Ovary (tissue), 7 donors: ENCODE measurements at regions not wholly inside any gene's neighbourhood (a gene's known extent, or its start where the extent isn't known, plus 50 kb on each side); places are given as distances from the start of the nearest gene placed in this dataset.

Source experiments
- DNase-seq, 5 donors: peaks; one replicate each; pipeline ENCODE4 v3.0.0-alpha.2; 2019 to 2020
- H3K27ac ChIP-seq, 2 donors: fragments of 200-600 bp; one replicate each; pipeline versions ENCODE4 v1.5.1 to v1.8.0; 2019 to 2022
- H3K27me3 ChIP-seq: fragments of 200-600 bp; one replicate; pipeline ENCODE4 v1.8.0; 2022
- H3K36me3 ChIP-seq: fragments of 200-600 bp; sonication (generic); one replicate; pipeline ENCODE4 v1.5.1; 2019
- H3K4me1 ChIP-seq: one replicate; pipeline ENCODE4 v1.8.1; 2013; ENCODE audit warnings: mild to moderate bottlenecking, moderate library complexity; ENCODE audit not compliant: insufficient read depth
- H3K4me3 ChIP-seq: fragments of 200-600 bp; sonication (generic); one replicate; pipeline ENCODE4 v1.5.1; 2017
- H3K9me3 ChIP-seq, 2 donors: fragments of 200-600 bp in 1 of 2; sonication (generic) in 1 of 2; one replicate each; pipeline versions ENCODE4 v1.5.1 to v1.8.1; 2013 to 2019; ENCODE audit warnings: mild to moderate bottlenecking in 1 of 2, moderate library complexity in 1 of 2
- EP300 ChIP-seq: sonication (generic); formaldehyde crosslinking; IDR thresholded peaks from one replicate; pipeline ENCODE4 v1.6.1; 2017; ENCODE audit warnings: antibody characterized with exemption
- POLR2A ChIP-seq: fragments of 450-650 bp; IDR thresholded peaks from one replicate; pipeline ENCODE4 v1.6.1; 2017; ENCODE audit warnings: antibody characterized with exemption, mild to moderate bottlenecking, moderate library complexity
- WGBS, 3 donors: extraction: QIAGEN DNeasy Blood & Tissue Kit in 1 of 3; methylation state at CpG; one replicate each; pipeline versions ENCODE4 v1.1.5 to v1.1.7; 2013 to 2017; 5-methylcytosine and 5-hydroxymethylcytosine counted together
- intact Hi-C, 4 donors: fragments of 100-400 bp; cut with DNase I; formaldehyde crosslinking; loops; one replicate each; pipeline versions ENCODE4 v1.11.0 to v1.15.1; 2022 to 2023
- TF ChIP-seq, protein P1 (sequence below), 3 donors: fragments of 450-650 bp in 2 of 3; fragments of 200-600 bp in 1 of 3; IDR thresholded peaks; one replicate each; pipeline versions ENCODE4 v1.5.1 to v1.8.0; 2016 to 2022; ENCODE audit warnings: antibody characterized with exemption in 3 of 3, mild to moderate bottlenecking in 1 of 3
- donor health status: DM: no; HTN: no; CAD: no; lungs with moderate emphysema.
- donor health status: DM: no; HTN: no; CAD: no.
- donor health status: Bipolar disorder and iron deficiency.
- donor health status: DM: no; HTN: no; CAD: no.
- donor health status: DM: yes; HTN: yes; CAD: no.

DNA sequence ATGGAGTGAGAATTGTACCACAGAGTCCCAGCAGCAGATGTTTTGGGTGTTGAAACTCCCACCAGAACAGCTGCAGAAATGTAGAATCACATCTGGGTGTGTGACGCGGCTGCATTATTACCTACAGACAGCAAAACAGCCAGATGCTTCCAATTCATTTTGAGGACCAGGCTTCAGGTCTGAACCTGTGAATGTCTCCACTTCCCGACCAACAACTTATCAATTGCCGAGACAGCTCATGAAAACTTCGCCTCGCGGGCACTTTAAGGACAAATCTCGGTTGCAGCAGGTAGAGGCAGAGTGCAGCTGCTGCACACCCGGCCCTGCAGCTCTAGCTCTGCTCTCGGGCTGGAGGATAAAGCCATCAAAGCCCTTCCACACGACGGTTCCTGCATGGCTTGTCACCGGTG, 202.0 kb downstream of the HRH4 start:
- no peak for TF ChIP-seq EP300
- TF ChIP-seq, protein P1, sequence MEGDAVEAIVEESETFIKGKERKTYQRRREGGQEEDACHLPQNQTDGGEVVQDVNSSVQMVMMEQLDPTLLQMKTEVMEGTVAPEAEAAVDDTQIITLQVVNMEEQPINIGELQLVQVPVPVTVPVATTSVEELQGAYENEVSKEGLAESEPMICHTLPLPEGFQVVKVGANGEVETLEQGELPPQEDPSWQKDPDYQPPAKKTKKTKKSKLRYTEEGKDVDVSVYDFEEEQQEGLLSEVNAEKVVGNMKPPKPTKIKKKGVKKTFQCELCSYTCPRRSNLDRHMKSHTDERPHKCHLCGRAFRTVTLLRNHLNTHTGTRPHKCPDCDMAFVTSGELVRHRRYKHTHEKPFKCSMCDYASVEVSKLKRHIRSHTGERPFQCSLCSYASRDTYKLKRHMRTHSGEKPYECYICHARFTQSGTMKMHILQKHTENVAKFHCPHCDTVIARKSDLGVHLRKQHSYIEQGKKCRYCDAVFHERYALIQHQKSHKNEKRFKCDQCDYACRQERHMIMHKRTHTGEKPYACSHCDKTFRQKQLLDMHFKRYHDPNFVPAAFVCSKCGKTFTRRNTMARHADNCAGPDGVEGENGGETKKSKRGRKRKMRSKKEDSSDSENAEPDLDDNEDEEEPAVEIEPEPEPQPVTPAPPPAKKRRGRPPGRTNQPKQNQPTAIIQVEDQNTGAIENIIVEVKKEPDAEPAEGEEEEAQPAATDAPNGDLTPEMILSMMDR (IDR thresholded peaks at IDR 0.05): no peak
- TF ChIP-seq POLR2A: no peak
- H3K4me1 ChIP-seq: peaks cover 4% of the 10 kb centered on the region
- H3K27ac ChIP-seq: no peak overlapping the region
- 85 to 90% (median 89%) methylated on average over 13 of the region's 13 CpGs for WGBS, 3 donors
- no peak overlapping the region for H3K4me3 ChIP-seq
- no peak for DNase-seq
- H3K27me3 ChIP-seq: no peaks in the 10 kb centered on the region
- H3K36me3 ChIP-seq: no peaks in the 10 kb centered on the region
- intact Hi-C loops: no loop called here
- no peaks in the 10 kb centered on the region for H3K9me3 ChIP-seq

DNA sequence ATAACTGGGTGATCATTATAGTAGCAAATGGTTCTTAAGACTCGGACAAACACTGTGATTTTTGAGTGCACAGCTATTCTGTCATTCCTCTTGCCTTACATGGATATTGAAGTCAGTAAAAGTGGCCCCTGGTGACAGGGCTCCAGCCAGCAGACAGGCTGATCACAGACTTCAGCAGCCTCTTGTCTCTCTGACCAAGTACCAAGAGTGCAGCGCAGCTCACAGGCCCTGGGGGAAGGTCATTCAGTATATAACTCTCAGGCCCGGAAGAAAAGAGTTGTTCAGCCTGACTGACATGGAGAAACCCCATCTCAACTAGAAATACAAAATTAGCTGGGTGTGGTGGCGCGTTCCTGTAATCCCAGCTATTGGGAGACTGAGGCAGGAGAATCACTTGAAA, 202.6 kb downstream of the HRH4 start:
- WGBS, 3 donors: 94 to 96% (median 95%) methylated on average over 5 of the region's 5 CpGs
- DNase-seq: no peak
- Histone ChIP-seq H3K4me1 (peaks cover 4% of the 10 kb centered on the region), H3K9me3 (no peaks in the 10 kb centered on the region), H3K36me3 (no peaks in the 10 kb centered on the region), H3K27me3 (no peaks in the 10 kb centered on the region), H3K4me3 (no peak overlapping the region), H3K27ac (no peak overlapping the region)
- no peak for TF ChIP-seq EP300
- TF ChIP-seq, protein P1 (IDR thresholded peaks at IDR 0.05): no peak
- TF ChIP-seq POLR2A: no peak
- intact Hi-C loops: no loop called here

DNA sequence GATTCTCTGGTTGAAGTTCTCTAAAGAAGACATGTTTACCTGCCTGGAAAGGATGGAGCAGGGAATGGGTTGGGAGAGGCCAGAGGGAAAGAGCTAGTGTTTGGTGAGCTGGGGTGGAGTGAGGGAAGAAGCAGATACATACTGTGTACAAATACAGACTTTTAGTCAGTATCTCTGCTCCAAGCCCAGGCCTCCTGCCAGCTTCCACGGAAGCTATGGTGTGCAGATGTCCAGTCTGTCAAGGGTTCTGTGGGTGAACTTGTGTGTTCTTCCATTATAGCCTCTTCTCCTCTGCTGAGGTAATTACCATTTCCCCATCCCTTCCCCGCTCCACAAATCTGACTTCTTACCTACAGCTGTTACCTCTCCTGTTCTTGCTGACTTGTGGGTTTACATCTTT, 208.6 kb downstream of the HRH4 start:
- Histone ChIP-seq H3K27me3 (no peaks in the 10 kb centered on the region), H3K27ac (no peak overlapping the region), H3K4me3 (no peak overlapping the region), H3K9me3 (no peaks in the 10 kb centered on the region), H3K36me3 (no peaks in the 10 kb centered on the region), H3K4me1 (no peaks in the 10 kb centered on the region)
- intact Hi-C loops: no loop called here
- WGBS, 3 donors: 51 to 57% (median 53%) methylated on average over 2 of the region's 2 CpGs
- TF ChIP-seq, protein P1 (IDR thresholded peaks at IDR 0.05): no peak
- TF ChIP-seq EP300: no peak
- TF ChIP-seq POLR2A: no peak
- DNase-seq: no peak

DNA sequence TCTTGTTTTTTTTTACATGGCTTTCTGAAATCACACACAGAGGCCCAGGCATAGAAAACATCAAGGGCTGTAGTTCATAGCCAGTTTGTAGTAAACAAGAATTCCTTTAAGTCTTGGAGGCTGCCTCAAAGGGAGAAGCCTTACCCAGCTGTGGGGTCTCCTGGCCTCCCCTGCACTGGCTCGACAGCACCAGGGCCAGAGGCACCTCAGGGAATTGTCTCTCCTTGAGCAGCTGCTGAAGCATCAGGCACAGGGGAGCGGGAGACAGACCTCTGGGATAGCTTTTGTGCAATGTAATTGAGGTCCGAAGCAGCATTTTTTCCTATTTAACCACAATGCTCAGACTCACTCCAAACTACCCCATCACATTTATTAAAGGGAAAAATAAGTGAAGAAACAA, 209.1 kb downstream of the HRH4 start:
- H3K9me3 ChIP-seq: no peaks in the 10 kb centered on the region
- WGBS, 3 donors: 30 to 42% (median 36%) methylated on average over 3 of the region's 3 CpGs
- TF ChIP-seq EP300: no peak
- TF ChIP-seq, protein P1 (IDR thresholded peaks at IDR 0.05): no peak
- TF ChIP-seq POLR2A: no peak
- H3K4me1 ChIP-seq: no peaks in the 10 kb centered on the region
- no peaks in the 10 kb centered on the region for H3K27me3 ChIP-seq
- intact Hi-C loops: no loop called here
- DNase-seq: no peak
- H3K4me3 ChIP-seq: no peak overlapping the region
- no peaks in the 10 kb centered on the region for H3K36me3 ChIP-seq
- no peak overlapping the region for H3K27ac ChIP-seq
